Upper lobe of left lung (tissue), 4 donors: ENCODE measurements at regions not wholly inside any gene's neighbourhood (a gene's known extent, or its start where the extent isn't known, plus 50 kb on each side); places are given as distances from the start of the nearest gene placed in this dataset.

Source experiments
- CTCF ChIP-seq, 6 experiments: fragments of 450-650 bp in 4 of 6; fragments of 200-600 bp in 2 of 6; sonication (generic) in 2 of 6; IDR thresholded peaks; one replicate each; pipeline ENCODE4 v1.5.1; 2016 to 2019; ENCODE audit warnings: antibody characterized with exemption in 6 of 6
- EP300 ChIP-seq, 4 donors: sonication (generic); formaldehyde crosslinking; IDR thresholded peaks; one replicate each; pipeline ENCODE4 v1.5.1; 2017; ENCODE audit warnings: antibody characterized with exemption in 4 of 4, control low read depth in 2 of 4

GRCh38 chr20:9968015-9968414 is 66.8 kb upstream of the ANKEF1 start:
- TF ChIP-seq CTCF (IDR thresholded peaks at IDR 0.05): no peak
- no peak for TF ChIP-seq EP300 (IDR thresholded peaks at IDR 0.05)
